ENCODE measurements at regions not wholly inside any gene's neighbourhood (a gene's known extent, or its start where the extent isn't known, plus 50 kb on each side); places are given as distances from the start of the nearest gene placed in this dataset.

- Histone ChIP-seq H3K9me3 (ENCODE audit: low read length) (no peaks in the 10 kb centered on the region), H3K9ac (ENCODE audit: insufficient read depth, low read depth, low read length) (no peak overlapping the region), H2AFZ (ENCODE audit: low read length) (no peak overlapping the region), H3K27me3 (ENCODE audit: control insufficient read depth in 1 of 2, insufficient read depth in 2 of 2, low read length in 2 of 2) (peaks cover 0 to 9% of the 10 kb centered on the region in 2 experiments; a peak in 1 of 5 replicates), H4K20me1 (ENCODE audit: insufficient read depth, low read length) (no peaks in the 10 kb centered on the region), H3K27ac (ENCODE audit: extremely low read length, insufficient read depth, low read length) (no peak overlapping the region), H3K4me2 (ENCODE audit: low read depth, low read length) (no peak overlapping the region), H3K4me3 (replicated peaks in 1 of 3; ENCODE audit: insufficient read depth in 1 of 3, low read depth in 2 of 3, low read length in 3 of 3) (no peak overlapping the region), H3K79me2 (ENCODE audit: insufficient read depth, low read length) (no peaks in the 10 kb centered on the region), H3K36me3 (replicated peaks in 1 of 2; ENCODE audit: control insufficient read depth in 1 of 2, insufficient read depth in 2 of 2, low read length in 2 of 2) (no peaks in the 10 kb centered on the region), H3K4me1 (ENCODE audit: insufficient read depth, low read length) (no peaks in the 10 kb centered on the region)
- ChIA-PET POLR2A (no interaction called here), CTCF (ENCODE audit: low intra/inter-chr PET ratio, low total read pairs) (no interaction called here)
- intact Hi-C loops (cut with micrococcal nuclease; ENCODE audit: unreplicated experiment): no loop called here
- no peak for TF ChIP-seq SMYD3 (CRISPR knock-in tag; IDR thresholded peaks at IDR 0.05)
- no peak for TF ChIP-seq SCMH1 (CRISPR knock-in tag; IDR thresholded peaks at IDR 0.05; ENCODE audit: borderline replicate concordance)
- no peak for TF ChIP-seq SIN3B (IDR thresholded peaks at IDR 0.05; ENCODE audit: low read length)
- TF ChIP-seq RFXANK (CRISPR knock-in tag; IDR thresholded peaks at IDR 0.05): no peak
- no peak for TF ChIP-seq TOE1 (CRISPR knock-in tag; IDR thresholded peaks at IDR 0.05)
- TF ChIP-seq GLI4 (CRISPR knock-in tag; IDR thresholded peaks at IDR 0.05; ENCODE audit: borderline replicate concordance): no peak
- TF ChIP-seq GZF1 (CRISPR knock-in tag; IDR thresholded peaks at IDR 0.05): no peak
- TF ChIP-seq, protein P1, sequence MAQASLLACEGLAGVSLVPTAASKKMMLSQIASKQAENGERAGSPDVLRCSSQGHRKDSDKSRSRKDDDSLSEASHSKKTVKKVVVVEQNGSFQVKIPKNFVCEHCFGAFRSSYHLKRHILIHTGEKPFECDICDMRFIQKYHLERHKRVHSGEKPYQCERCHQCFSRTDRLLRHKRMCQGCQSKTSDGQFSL (CRISPR knock-in tag; IDR thresholded peaks at IDR 0.05): no peak
- no peak for TF ChIP-seq SATB2 (CRISPR knock-in tag; IDR thresholded peaks at IDR 0.05)
- no peak for TF ChIP-seq ZNF781 (CRISPR knock-in tag; IDR thresholded peaks at IDR 0.05; ENCODE audit: borderline replicate concordance, not compliant biosample characterization)
- TF ChIP-seq ZFYVE20 (CRISPR knock-in tag; IDR thresholded peaks at IDR 0.05; ENCODE audit: borderline replicate concordance, low read depth): no peak
- TF ChIP-seq ZNF510 (CRISPR knock-in tag; IDR thresholded peaks at IDR 0.05; ENCODE audit: low read depth): no peak
- no peak for TF ChIP-seq ZNF850 (CRISPR knock-in tag; conservative IDR thresholded peaks at IDR 0.05)
- TF ChIP-seq ZFP36L1 (CRISPR knock-in tag; IDR thresholded peaks at IDR 0.05): no peak
- TF ChIP-seq HDAC6 (IDR thresholded peaks at IDR 0.05; ENCODE audit: low read depth, low read length): no peak
- TF ChIP-seq HCFC1 (IDR thresholded peaks at IDR 0.05; ENCODE audit: low read depth, low read length): no peak
- no peak for TF ChIP-seq PAWR (CRISPR knock-in tag; IDR thresholded peaks at IDR 0.05; ENCODE audit: borderline replicate concordance)
- TF ChIP-seq ZNF503 (CRISPR knock-in tag; IDR thresholded peaks at IDR 0.05): no peak
- BruUV-seq (replicated peaks): no TSS peak
- no peak for FAIRE-seq
- ATAC-seq: peak; percentile 36; the same call in 2 of the 3 replicates
- in situ Hi-C loops (cut with HindIII; ENCODE audit: extremely low pct_ligation_motif_present, low pct_unique_long_range_greater_than_20kb): no loop called here
- 46% methylated on average over 15 of the region's 15 CpGs for WGBS (ENCODE audit: low lambda C conversion rate)
- no peak for DNase-seq (ENCODE audit: low spot score)
These were observed 367.6 kb upstream of the ERCC4 start for GRCh38 chr16:13552062-13552959.
